GM21526 (cell line): ENCODE measurements at regions not wholly inside any gene's neighbourhood (a gene's known extent, or its start where the extent isn't known, plus 50 kb on each side); places are given as distances from the start of the nearest gene placed in this dataset.

Source experiments
- ATAC-seq: cut with Tn5 transposase; IDR thresholded peaks from one replicate; pipeline ENCODE4 v1.9.1; 2021; ENCODE audit warnings: moderate library complexity; ENCODE audit not compliant: unreplicated experiment, low FRiP score

DNA sequence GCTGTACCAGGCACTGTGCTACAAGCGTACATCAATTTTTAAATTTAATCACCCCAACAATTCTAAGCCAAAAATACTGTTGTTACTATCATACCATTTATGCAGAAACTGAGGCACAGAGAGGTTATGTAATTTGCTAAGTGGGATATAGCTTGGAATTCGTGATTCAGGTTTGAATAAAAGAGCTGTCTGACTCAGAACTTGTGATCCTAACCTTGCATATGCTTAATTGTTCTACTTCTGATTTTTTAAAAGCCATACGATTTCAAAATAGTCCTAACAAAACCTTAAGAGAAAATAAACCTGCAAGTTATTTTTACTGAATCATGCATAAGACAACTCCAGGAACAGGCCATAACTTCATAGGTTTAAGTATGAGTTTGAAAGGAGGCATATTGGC is 498.0 kb upstream of the CFAP20DC start:
- no peak for ATAC-seq

DNA sequence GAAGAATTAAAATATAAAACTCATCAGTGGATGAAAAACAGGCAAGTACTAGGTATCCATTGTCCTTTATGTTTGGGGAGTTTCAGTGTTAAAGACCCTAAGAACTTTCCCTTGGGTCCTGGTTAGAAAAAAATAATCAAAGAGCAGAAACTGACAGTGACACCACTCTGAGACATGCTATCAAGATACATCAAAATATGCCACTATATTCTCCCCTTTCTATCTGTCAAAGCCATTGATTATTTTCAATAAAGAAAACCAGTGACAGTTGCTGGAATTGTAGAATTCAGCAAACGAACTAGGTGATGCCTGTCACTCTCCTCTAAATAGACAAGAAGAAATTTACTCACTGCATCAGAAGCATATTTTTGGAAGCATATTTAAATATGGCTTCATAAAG is 496.7 kb upstream of the CFAP20DC start:
- no peak for ATAC-seq

GRCh38 chr3:59545374-59545773 is 495.5 kb upstream of the CFAP20DC start:
- ATAC-seq = no peak

DNA sequence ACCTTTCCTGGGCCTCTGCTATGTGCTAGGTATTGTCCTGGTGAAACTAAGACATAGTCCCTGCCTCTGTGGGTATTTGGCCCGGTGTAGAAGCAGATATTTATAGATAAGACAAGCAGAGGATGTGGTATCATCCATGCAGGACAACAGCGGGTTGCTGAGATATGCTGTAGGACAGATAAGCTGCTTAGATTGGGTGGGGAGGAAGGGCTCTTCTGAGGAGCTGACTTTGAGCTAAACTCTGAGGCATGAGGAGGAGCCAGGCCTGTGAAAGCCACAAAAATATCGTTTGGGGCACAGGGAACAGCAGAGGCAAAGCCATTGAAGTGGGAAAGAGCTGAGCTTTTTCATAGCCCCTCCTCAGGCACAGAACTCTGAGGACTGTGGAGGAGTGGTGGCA is 492.5 kb upstream of the CFAP20DC start:
- no peak for ATAC-seq

DNA sequence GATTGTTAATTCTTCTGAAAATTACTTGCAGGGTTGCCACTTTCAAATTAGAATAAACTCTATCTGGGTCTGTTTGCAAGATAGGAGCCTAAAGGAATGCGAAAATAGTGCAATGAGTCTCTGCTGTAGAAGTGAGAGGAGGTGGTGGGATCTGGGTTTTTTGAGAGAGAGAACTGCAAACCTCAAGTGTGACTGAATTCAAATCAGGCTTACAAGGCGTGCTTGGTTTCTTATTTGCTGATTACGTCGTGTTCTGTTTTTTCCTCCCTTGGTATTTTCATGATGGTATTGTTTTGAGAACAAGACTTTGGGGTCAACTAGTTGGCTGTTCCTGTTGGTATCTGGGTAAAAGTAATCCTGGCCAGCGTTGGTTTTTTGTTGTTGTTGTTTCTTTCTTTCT is 490.9 kb upstream of the CFAP20DC start:
- ATAC-seq = no peak

DNA sequence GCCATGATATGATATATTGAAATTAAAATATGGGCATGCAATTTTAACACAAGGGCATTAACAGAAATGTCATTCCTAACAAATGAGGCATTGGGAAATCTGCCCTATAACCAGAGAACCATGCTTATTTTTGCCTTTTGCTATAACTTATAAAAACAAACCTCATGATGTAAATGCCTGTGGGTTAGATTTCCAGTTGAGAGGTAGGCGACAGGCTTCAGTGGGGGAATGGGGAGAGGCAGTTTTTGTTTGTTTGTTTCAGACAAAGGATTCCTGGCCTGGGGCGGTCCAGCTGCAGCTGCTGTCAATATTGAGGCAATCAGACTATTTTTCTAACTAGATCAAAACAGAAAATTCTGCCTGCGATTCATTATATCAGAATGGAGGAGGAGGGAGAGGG is 490.4 kb upstream of the CFAP20DC start:
- no peak for ATAC-seq

DNA sequence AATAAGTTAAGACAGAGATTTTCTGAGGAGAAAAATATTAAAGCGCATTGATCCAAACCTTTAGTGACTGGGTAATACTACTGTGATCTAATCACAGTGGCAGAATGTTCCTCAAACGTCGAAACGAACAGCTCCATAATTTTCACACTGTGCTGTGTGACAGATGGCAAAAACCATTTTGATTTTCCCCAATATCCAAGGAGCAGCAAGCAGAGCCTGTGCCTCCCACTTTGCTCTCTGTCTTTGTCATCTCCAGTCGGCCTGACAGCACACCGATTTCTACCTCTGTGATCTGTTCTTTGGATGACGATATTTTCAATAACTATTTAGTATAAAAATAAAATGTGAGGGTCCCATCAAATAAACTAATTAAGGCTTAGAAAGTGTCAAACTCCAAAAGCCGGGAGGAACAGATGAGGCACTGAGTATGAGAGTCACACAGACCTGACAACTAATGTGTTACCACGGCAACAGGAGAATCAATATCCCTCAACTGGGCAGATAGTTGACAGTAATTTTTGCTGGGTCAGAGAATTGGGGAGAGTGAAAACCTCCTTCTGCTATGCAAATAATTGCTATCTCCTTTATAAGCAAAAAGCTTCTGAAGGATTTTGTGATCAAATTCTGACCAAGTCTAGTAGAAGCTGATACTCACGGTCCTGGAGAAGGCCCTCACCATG is 489.1 kb upstream of the CFAP20DC start:
- ATAC-seq = no peak

DNA sequence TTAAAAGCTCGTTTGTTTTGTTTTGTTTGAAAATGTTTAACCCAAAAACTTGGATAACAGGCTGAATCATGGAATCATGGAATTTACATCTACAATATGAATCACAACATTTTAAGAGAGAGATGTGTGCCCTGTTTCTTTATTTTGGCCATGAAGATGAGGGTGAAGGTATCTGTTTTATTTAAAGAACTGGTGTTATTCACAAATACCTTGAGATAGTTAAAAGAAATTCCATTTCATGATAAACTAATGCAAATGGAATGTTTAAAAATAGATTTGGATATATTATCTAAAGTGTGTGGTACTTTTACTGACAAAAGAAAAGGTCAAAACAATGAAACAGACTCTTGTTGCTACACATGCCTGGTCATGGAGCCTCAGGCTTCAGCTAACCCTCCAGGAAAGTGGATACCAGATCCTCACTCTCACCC is 486.0 kb upstream of the CFAP20DC start:
- no peak for ATAC-seq

DNA sequence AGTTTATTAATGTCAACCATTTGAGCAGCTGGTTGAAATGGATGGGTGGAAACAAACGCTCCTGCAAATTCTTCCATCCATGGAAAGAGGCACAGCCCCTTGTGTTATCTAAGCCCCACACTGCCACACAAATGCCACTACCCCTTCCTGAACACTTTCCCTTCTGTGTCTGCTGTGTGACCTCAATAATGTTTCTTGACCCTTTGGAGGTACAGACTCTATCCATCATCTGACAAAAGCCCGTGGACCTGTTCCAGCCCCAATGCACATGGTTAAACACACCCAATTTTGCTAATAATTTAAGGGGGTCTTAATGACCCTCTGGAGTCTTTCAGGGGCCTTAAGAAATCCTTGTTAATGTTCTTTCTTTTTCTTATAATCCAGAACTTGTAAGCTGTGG is 482.2 kb upstream of the CFAP20DC start:
- no peak for ATAC-seq

GRCh38 chr3:59531066-59531745 is 481.4 kb upstream of the CFAP20DC start:
- ATAC-seq = no peak

DNA sequence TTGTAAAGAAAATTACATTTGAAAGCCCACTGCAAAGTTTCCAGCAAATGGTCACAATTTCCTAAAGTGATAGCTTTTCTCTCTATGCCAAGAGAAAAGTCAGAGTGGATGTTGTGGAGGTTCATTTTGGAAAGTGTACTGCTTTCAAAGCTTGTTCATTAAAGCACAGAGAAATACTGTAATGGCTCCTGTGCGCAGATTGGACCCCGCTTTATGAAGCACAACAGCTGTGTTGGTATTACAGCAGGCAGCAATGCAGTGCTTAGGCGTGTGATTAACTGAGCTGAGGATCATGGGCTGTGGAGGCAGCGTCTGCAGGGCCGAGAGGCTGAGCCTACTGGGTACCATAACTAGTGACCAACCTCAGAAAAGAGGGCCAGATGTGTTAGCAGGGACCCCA is 478.4 kb upstream of the CFAP20DC start:
- ATAC-seq = no peak

GRCh38 chr3:59527493-59527892 is 477.7 kb upstream of the CFAP20DC start:
- no peak for ATAC-seq

GRCh38 chr3:59526999-59527398 is 477.2 kb upstream of the CFAP20DC start:
- ATAC-seq = no peak

DNA sequence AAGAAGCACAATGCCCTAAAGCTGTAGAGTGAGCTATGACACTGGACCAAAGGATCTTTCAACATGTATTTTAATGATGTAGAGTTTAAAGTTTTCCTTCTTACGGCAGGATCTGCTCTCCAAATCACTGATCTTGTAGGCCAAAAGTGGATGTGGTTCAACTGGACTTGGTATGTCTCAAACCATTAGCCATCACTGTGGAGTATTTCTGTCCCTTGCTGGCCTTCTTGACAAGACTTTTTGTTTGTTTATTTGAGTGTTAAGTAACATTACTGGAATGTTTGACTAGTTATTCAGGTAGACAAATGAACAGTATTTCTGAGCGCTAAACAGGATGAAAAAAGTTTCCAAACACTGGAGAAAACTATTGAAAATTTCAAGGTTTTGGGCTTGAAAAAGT is 472.7 kb upstream of the CFAP20DC start:
- no peak for ATAC-seq

DNA sequence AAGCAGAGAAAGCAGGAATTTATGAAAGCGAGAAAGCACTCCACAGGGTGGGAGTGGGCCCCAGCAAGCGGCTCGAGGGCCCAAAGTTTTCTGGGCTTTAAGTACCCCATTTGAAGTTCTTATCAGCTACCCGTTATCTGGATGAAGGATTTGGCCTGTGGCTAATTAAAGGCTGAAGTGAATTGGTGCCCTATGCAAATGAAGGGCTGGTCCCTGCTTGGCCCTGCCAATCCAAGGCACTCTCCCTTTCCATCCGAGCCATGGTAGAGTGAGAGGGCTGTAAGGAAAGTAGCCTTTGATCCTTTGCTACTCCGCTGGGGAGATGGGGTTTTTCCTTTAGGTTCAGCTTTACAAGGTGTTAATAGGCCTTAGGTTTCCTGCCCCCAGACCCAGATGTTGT is 469.3 kb upstream of the CFAP20DC start:
- ATAC-seq = no peak

DNA sequence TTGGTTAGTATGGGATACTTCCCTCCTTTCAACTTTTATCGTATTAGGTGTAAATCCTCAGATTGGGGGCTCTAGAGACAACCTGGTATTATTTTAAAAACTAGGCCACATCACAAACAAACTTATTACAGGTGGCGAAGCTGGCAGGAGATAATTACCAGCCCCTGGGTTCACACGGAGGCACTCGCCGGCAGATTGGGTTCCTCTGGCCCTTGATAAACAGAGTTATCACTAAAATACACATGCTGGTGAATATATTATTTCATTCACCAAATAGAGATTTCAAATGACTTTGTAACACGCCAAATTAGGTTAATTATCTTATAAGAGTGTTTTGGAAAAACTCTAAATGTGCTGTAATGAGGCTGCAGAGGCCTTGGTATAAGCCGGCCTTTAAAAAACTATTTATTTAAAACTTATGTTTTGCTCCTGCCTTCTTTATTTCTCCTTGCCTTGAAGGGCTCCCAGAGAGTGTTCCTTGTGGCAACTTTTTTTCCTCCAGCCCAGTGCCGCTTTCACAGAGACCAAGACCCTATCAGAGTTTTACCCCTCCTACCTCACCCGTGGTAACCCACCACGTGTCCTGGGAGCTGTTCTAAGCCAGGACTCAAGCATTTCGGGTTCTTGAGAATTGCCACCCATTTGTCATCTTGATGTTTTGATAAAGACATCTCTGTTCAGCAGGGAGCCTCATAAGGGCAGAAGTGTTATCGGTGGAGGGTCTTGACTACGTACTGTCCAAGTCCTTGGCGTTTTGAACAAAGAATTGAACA is 468.6 kb upstream of the CFAP20DC start:
- ATAC-seq = no peak

DNA sequence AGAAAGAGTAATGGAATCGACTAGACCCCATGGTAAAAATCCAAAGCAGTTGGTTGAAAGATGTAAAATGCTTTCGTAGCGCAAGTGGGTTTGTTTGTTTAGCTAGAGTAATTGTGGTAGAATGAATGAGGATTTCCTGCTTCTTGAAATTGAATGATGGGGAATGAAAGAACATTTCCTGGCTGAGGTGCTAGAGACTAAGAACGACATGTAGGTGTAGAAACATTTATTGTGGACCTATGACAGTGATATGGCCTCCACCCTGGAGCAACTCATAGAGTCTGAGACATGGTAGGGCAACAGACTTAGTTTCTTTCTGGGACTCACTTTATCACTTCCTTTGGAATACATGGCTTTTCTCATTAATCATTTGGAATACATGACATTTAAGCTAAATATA is 467.6 kb upstream of the CFAP20DC start:
- no peak for ATAC-seq

DNA sequence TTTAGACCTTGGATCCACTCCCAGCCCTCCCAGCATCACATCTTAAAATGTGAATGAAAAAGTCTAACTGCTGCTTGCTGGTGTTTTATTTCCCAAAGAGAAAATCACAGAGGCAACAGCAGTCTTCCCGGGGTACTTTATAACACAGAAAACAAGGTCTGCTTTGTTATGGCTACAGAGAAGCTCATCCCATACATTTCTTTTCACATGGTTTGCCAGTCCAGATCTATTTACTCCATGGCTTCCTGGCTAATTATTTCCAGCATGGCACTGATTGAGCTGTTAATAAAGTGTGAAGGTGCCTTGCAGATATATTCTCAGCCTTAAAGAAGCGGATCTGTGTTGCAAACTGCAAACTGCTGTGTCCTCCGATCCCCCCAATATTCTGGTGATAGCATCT is 466.1 kb upstream of the CFAP20DC start:
- no peak for ATAC-seq

GRCh38 chr3:59514865-59515482 is 465.1 kb upstream of the CFAP20DC start:
- ATAC-seq = no peak

GRCh38 chr3:59513570-59513969 is 463.7 kb upstream of the CFAP20DC start:
- no peak for ATAC-seq

- no peak for ATAC-seq
Measured at GRCh38 chr3:59512066-59512465, 462.2 kb upstream of the CFAP20DC start.
